ENCODE measurements at regions not wholly inside any gene's neighbourhood (a gene's known extent, or its start where the extent isn't known, plus 50 kb on each side); places are given as distances from the start of the nearest gene placed in this dataset.

GRCh38 chr5:135683189-135683588 lies 104.4 kb upstream of the CXCL14 start:
- ATAC-seq (no peak), DNase-seq (no peak)
- peaks cover 0 to 18% (median 0%) of the 10 kb centered on the region in 3 donors for H3K9me3 ChIP-seq
- H3K27ac ChIP-seq = no peak overlapping the region
- H3K27me3 ChIP-seq = no peaks in the 10 kb centered on the region
- no peak overlapping the region for H3K4me3 ChIP-seq
- no peaks in the 10 kb centered on the region for H3K4me1 ChIP-seq
- intact Hi-C loops (cut with DNase I) = no loop called here
- no peaks in the 10 kb centered on the region for H3K36me3 ChIP-seq (replicated peaks in 1 of 2; ENCODE audit: insufficient read depth in 1 of 2, low read depth in 2 of 2)
- TF ChIP-seq CTCF (IDR thresholded peaks at IDR 0.05) = no peak
- no peak for TF ChIP-seq POLR2A (IDR thresholded peaks at IDR 0.05)

DNA sequence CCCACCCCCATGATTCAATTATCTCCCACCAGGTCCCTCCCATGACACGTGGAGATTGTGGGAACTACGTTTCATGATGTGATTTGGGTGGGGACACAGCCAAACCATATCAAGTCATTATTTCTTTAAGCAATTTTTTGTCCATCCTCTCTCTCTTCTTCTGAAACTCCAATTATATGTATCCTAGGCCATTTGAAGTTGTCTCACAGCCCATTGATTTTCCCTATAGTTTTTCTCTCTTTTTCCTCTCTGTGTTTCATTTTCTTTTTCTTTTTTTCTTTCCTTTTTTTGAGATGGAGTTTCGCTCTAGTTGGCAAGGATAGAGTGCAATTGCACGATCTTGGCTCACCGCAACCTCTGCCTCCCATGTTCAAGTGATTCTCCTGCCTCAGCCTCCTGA lies 101.9 kb upstream of the CXCL14 start:
- 67 to 80% methylated on average over 5 of the region's 5 CpGs for WGBS, 2 donors
- H3K36me3 ChIP-seq (replicated peaks in 1 of 2; ENCODE audit: insufficient read depth in 1 of 2, low read depth in 2 of 2) = no peaks in the 10 kb centered on the region
- ATAC-seq (no peak), DNase-seq (no peak)
- intact Hi-C loops (cut with DNase I) = no loop called here
- H3K9me3 ChIP-seq = peaks cover 0 to 18% (median 0%) of the 10 kb centered on the region in 3 donors
- no peak overlapping the region for H3K4me3 ChIP-seq
- TF ChIP-seq CTCF (IDR thresholded peaks at IDR 0.05) (no peak), POLR2A (IDR thresholded peaks at IDR 0.05) (no peak)
- H3K27me3 ChIP-seq = no peaks in the 10 kb centered on the region
- H3K4me1 ChIP-seq = no peaks in the 10 kb centered on the region
- no peak overlapping the region for H3K27ac ChIP-seq

DNA sequence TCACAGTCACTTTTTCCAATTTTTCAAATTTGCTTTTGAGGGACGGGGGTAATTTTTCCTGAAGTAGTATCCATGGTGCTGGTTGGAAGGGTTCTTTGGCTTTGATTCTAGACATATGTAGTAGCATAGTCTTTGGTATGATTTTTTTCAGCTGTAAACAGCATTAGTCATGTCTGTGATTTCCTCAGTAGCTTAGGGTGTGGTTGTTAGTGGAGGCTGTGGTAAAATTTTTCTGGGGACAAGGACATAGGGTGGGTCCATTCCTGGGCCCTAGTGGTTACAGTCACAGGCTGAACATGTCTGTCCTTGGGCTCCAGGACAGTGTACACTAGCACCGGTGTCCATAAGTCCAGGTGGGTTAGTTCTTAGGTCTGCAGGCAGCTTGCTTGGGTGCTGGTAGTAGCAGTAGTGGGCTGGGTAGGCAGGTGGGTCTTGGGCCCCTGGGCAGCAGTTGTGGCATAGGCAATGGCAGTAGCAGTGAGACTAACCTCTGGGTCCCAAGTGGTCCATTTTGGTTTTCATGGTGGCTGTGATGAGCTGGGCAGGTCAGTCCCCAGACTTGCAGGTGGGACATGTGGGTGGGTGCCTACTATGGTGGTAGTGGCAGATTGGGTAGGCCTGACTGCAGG lies 100.0 kb upstream of the CXCL14 start:
- Histone ChIP-seq H3K4me1 (no peaks in the 10 kb centered on the region), H3K9me3 (peaks cover 0 to 18% (median 0%) of the 10 kb centered on the region in 3 donors), H3K36me3 (replicated peaks in 1 of 2; ENCODE audit: insufficient read depth in 1 of 2, low read depth in 2 of 2) (no peaks in the 10 kb centered on the region), H3K27me3 (no peaks in the 10 kb centered on the region), H3K4me3 (no peak overlapping the region), H3K27ac (no peak overlapping the region)
- TF ChIP-seq CTCF (IDR thresholded peaks at IDR 0.05) (no peak), POLR2A (IDR thresholded peaks at IDR 0.05) (no peak)
- WGBS, 2 donors = 44 to 83% methylated on average over 1 to 2 of the region's 2 CpGs
- intact Hi-C loops (cut with DNase I) = no loop called here
- DNase-seq (no peak), ATAC-seq (no peak)

- intact Hi-C loops (cut with DNase I) = no loop called here
- no peak for ATAC-seq
- no peaks in the 10 kb centered on the region for H3K36me3 ChIP-seq (replicated peaks in 1 of 2; ENCODE audit: insufficient read depth in 1 of 2, low read depth in 2 of 2)
- DNase-seq = no peak
- H3K9me3 ChIP-seq = no peaks in the 10 kb centered on the region
- no peaks in the 10 kb centered on the region for H3K4me1 ChIP-seq
- no peak for TF ChIP-seq CTCF (IDR thresholded peaks at IDR 0.05)
- no peak for TF ChIP-seq POLR2A (IDR thresholded peaks at IDR 0.05)
- no peaks in the 10 kb centered on the region for H3K27me3 ChIP-seq
- H3K27ac ChIP-seq = no peak overlapping the region
- H3K4me3 ChIP-seq = no peak overlapping the region
- WGBS, 2 donors = 57 to 59% methylated on average over 3 of the region's 3 CpGs
Measured at GRCh38 chr5:135671966-135672365, 93.2 kb upstream of the CXCL14 start.

- Histone ChIP-seq H3K36me3 (replicated peaks in 1 of 2; ENCODE audit: insufficient read depth in 1 of 2, low read depth in 2 of 2) (no peaks in the 10 kb centered on the region), H3K4me1 (no peaks in the 10 kb centered on the region), H3K27ac (no peak overlapping the region), H3K4me3 (no peak overlapping the region), H3K9me3 (no peaks in the 10 kb centered on the region), H3K27me3 (no peaks in the 10 kb centered on the region)
- no peak for DNase-seq
- intact Hi-C loops (cut with DNase I) = no loop called here
- no peak for TF ChIP-seq CTCF (IDR thresholded peaks at IDR 0.05)
- TF ChIP-seq POLR2A (IDR thresholded peaks at IDR 0.05) = no peak
- WGBS, 2 donors = 33 to 42% methylated on average over 5 of the region's 5 CpGs
- no peak for ATAC-seq
Measured at GRCh38 chr5:135671052-135671705, 92.4 kb upstream of the CXCL14 start.

Data from body of pancreas (tissue), 4 donors.